Vagina (tissue), 2 donors: ENCODE measurements at regions not wholly inside any gene's neighbourhood (a gene's known extent, or its start where the extent isn't known, plus 50 kb on each side); places are given as distances from the start of the nearest gene placed in this dataset.

Experiments used
- DNase-seq, 2 donors: peaks; one replicate each; pipeline ENCODE4 v3.0.0-alpha.2; 2017; ENCODE audit errors: extremely low spot score in 2 of 2
- H3K27ac ChIP-seq: fragments of 200-600 bp; sonication (generic); one replicate; pipeline ENCODE4 v1.5.1; 2019
- H3K27me3 ChIP-seq: fragments of 200-600 bp; sonication (generic); one replicate; pipeline ENCODE4 v1.5.1; 2019
- H3K36me3 ChIP-seq, 2 donors: fragments of 200-600 bp; sonication (generic); one replicate each; pipeline ENCODE4 v1.5.1; 2017 to 2019
- H3K4me1 ChIP-seq: fragments of 200-600 bp; sonication (generic); one replicate; pipeline ENCODE4 v1.5.1; 2019
- H3K4me3 ChIP-seq, 2 donors: fragments of 200-600 bp; sonication (generic); 1 replicate in 1 of 2; 2 replicates in 1 of 2; pipeline ENCODE4 v1.5.1; 2016 to 2019
- H3K9me3 ChIP-seq: fragments of 200-600 bp; sonication (generic); one replicate; pipeline ENCODE4 v1.5.1; 2019
- CTCF ChIP-seq, 3 experiments: fragments of 450-650 bp in 2 of 3; fragments of 200-600 bp in 1 of 3; sonication (generic) in 1 of 3; IDR thresholded peaks; one replicate each; pipeline ENCODE4 v1.5.1; 2017 to 2019; ENCODE audit warnings: antibody characterized with exemption in 3 of 3, mild to moderate bottlenecking in 2 of 3, moderate library complexity in 2 of 3
- POLR2A ChIP-seq, 2 donors: fragments of 450-650 bp; IDR thresholded peaks; one replicate each; pipeline ENCODE4 v1.6.1; 2017; ENCODE audit warnings: antibody characterized with exemption in 2 of 2, mild to moderate bottlenecking in 2 of 2, moderate library complexity in 2 of 2
- POLR2AphosphoS5 ChIP-seq, 2 donors: sonication (generic); formaldehyde crosslinking; IDR thresholded peaks; one replicate each; pipeline ENCODE4 v1.9.0; 2017; ENCODE audit warnings: antibody characterized with exemption in 2 of 2, mild to moderate bottlenecking in 2 of 2, low read depth in 1 of 2; ENCODE audit not compliant: insufficient read depth in 1 of 2
- intact Hi-C: fragments of 100-400 bp; cut with DNase I; formaldehyde crosslinking; loops from one replicate; pipeline ENCODE4 v1.15.1; 2023

- Histone ChIP-seq H3K27ac (no peak overlapping the region), H3K27me3 (no peaks in the 10 kb centered on the region), H3K4me1 (no peaks in the 10 kb centered on the region), H3K9me3 (no peaks in the 10 kb centered on the region), H3K4me3 (no peak overlapping the region), H3K36me3 (no peaks in the 10 kb centered on the region)
- intact Hi-C loops = no loop called here
- DNase-seq = no peak
- TF ChIP-seq POLR2AphosphoS5 (IDR thresholded peaks at IDR 0.05; ENCODE audit: insufficient read depth in 1 of 2, low read depth in 1 of 2) (no peak), POLR2A (IDR thresholded peaks at IDR 0.05) (no peak), CTCF (IDR thresholded peaks at IDR 0.05) (no peak)
Measured at GRCh38 chr9:1129382-1129781, 79.2 kb downstream of the DMRT2 start.

GRCh38 chr9:1140057-1140456 lies 89.9 kb downstream of the DMRT2 start:
- no peak for DNase-seq
- TF ChIP-seq POLR2AphosphoS5 (IDR thresholded peaks at IDR 0.05; ENCODE audit: insufficient read depth in 1 of 2, low read depth in 1 of 2) (no peak), CTCF (IDR thresholded peaks at IDR 0.05) (no peak), POLR2A (IDR thresholded peaks at IDR 0.05) (no peak)
- no peaks in the 10 kb centered on the region for H3K27me3 ChIP-seq
- H3K9me3 ChIP-seq = no peaks in the 10 kb centered on the region
- H3K4me3 ChIP-seq = no peak overlapping the region
- H3K36me3 ChIP-seq = no peaks in the 10 kb centered on the region
- intact Hi-C loops = no loop called here
- H3K27ac ChIP-seq = no peak overlapping the region
- no peaks in the 10 kb centered on the region for H3K4me1 ChIP-seq

- H3K36me3 ChIP-seq = no peaks in the 10 kb centered on the region
- no peak overlapping the region for H3K4me3 ChIP-seq
- H3K27ac ChIP-seq = no peak overlapping the region
- intact Hi-C loops = no loop called here
- H3K27me3 ChIP-seq = no peaks in the 10 kb centered on the region
- no peaks in the 10 kb centered on the region for H3K9me3 ChIP-seq
- DNase-seq = no peak
- TF ChIP-seq POLR2AphosphoS5 (IDR thresholded peaks at IDR 0.05; ENCODE audit: insufficient read depth in 1 of 2, low read depth in 1 of 2) (no peak), POLR2A (IDR thresholded peaks at IDR 0.05) (no peak), CTCF (IDR thresholded peaks at IDR 0.05) (no peak)
- H3K4me1 ChIP-seq = no peaks in the 10 kb centered on the region
Measured at GRCh38 chr9:1151691-1152090, 101.5 kb downstream of the DMRT2 start.

- Histone ChIP-seq H3K4me1 (no peaks in the 10 kb centered on the region), H3K27me3 (no peaks in the 10 kb centered on the region), H3K9me3 (no peaks in the 10 kb centered on the region), H3K36me3 (no peaks in the 10 kb centered on the region), H3K4me3 (no peak overlapping the region), H3K27ac (no peak overlapping the region)
- intact Hi-C loops = no loop called here
- TF ChIP-seq CTCF (IDR thresholded peaks at IDR 0.05) (no peak), POLR2A (IDR thresholded peaks at IDR 0.05) (no peak), POLR2AphosphoS5 (IDR thresholded peaks at IDR 0.05; ENCODE audit: insufficient read depth in 1 of 2, low read depth in 1 of 2) (no peak)
- DNase-seq = no peak
Measured at GRCh38 chr9:1152171-1152570, 102.0 kb downstream of the DMRT2 start.

GRCh38 chr9:1154739-1155138 lies 104.6 kb downstream of the DMRT2 start:
- Histone ChIP-seq H3K4me3 (no peak overlapping the region), H3K36me3 (no peaks in the 10 kb centered on the region), H3K27ac (no peak overlapping the region), H3K4me1 (no peaks in the 10 kb centered on the region), H3K27me3 (no peaks in the 10 kb centered on the region), H3K9me3 (no peaks in the 10 kb centered on the region)
- TF ChIP-seq POLR2AphosphoS5 (IDR thresholded peaks at IDR 0.05; ENCODE audit: insufficient read depth in 1 of 2, low read depth in 1 of 2) (no peak), CTCF (IDR thresholded peaks at IDR 0.05) (no peak), POLR2A (IDR thresholded peaks at IDR 0.05) (no peak)
- intact Hi-C loops = no loop called here
- no peak for DNase-seq
